OCI-LY3 (cell line): ENCODE measurements at regions not wholly inside any gene's neighbourhood (a gene's known extent, or its start where the extent isn't known, plus 50 kb on each side); places are given as distances from the start of the nearest gene placed in this dataset.

ENCODE experiments used
- EZH2phosphoT487 ChIP-seq: fragments of 200-600 bp; shearing (Covaris generic); IDR thresholded peaks from 2 replicates; pipeline ENCODE4 v1.6.1; 2018; ENCODE audit warnings: antibody characterized with exemption, mixed run types, low read depth
- TF ChIP-seq, protein P1 (sequence below): fragments of 200-600, 300-600 bp; sonication (generic); IDR thresholded peaks from 2 replicates; pipeline ENCODE4 v1.5.1; 2014; ENCODE audit warnings: antibody characterized with exemption, low read length, low read depth

DNA sequence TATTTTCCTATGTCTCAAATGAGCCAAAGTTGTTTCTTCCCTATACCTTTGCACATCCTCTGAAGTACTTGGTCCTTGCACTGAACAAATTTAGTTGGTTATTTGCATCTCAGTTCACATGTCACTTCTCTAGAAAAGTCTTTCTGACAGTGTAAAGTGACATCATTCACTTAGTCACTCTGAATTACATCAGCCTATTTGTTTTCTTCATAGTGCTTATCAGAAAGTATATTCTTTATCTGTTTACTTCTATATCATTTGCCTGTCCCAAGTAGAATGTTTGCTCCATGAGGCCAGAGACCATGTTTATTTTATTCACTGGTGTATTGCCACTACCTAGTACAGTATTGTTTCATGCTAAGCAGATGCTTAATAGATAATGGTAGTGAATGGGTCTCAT, 173.7 kb downstream of the HNMT start:
- TF ChIP-seq, protein P1, sequence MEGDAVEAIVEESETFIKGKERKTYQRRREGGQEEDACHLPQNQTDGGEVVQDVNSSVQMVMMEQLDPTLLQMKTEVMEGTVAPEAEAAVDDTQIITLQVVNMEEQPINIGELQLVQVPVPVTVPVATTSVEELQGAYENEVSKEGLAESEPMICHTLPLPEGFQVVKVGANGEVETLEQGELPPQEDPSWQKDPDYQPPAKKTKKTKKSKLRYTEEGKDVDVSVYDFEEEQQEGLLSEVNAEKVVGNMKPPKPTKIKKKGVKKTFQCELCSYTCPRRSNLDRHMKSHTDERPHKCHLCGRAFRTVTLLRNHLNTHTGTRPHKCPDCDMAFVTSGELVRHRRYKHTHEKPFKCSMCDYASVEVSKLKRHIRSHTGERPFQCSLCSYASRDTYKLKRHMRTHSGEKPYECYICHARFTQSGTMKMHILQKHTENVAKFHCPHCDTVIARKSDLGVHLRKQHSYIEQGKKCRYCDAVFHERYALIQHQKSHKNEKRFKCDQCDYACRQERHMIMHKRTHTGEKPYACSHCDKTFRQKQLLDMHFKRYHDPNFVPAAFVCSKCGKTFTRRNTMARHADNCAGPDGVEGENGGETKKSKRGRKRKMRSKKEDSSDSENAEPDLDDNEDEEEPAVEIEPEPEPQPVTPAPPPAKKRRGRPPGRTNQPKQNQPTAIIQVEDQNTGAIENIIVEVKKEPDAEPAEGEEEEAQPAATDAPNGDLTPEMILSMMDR = no peak
- TF ChIP-seq EZH2phosphoT487 = no peak
